Osteoblast (primary cell): ENCODE measurements at regions not wholly inside any gene's neighbourhood (a gene's known extent, or its start where the extent isn't known, plus 50 kb on each side); places are given as distances from the start of the nearest gene placed in this dataset.

Experiments
- DNase-seq: peaks from one replicate; pipeline ENCODE4 v3.0.0; 2011; ENCODE audit warnings: low spot score, mixed read lengths; ENCODE audit not compliant: insufficient read length; ENCODE audit errors: missing footprints
- H2AFZ ChIP-seq: 2 replicates; pipeline ENCODE4 v1.6.0; 2011; ENCODE audit warnings: mild to moderate bottlenecking, low read length
- H3K27ac ChIP-seq: 2 replicates; pipeline ENCODE4 v1.5.1; 2011; ENCODE audit warnings: mild to moderate bottlenecking, low read depth, low read length, moderate library complexity
- H3K27me3 ChIP-seq: 2 replicates; pipeline ENCODE4 v1.6.0; 2012; ENCODE audit warnings: mild to moderate bottlenecking, control low read depth, inconsistent platforms, low read length, moderate library complexity; ENCODE audit not compliant: insufficient read depth
- H3K36me3 ChIP-seq: 2 replicates; pipeline ENCODE4 v1.5.1; 2011; ENCODE audit warnings: mild to moderate bottlenecking, low read length, control low read depth, moderate library complexity; ENCODE audit not compliant: insufficient read depth
- H3K4me1 ChIP-seq: 2 replicates; pipeline ENCODE4 v1.5.1; 2011; ENCODE audit warnings: mild to moderate bottlenecking, low read length, control low read depth, moderate library complexity; ENCODE audit not compliant: insufficient read depth
- H3K4me2 ChIP-seq: 2 replicates; pipeline ENCODE4 v1.6.0; 2011; ENCODE audit warnings: mild to moderate bottlenecking, low read length; ENCODE audit not compliant: insufficient read depth
- H3K4me3 ChIP-seq: fragments of 200-600 bp; sonication (generic); 3 replicates; pipeline ENCODE4 v1.5.1; 2012; ENCODE audit warnings: mild to moderate bottlenecking, low read length, inconsistent platforms; ENCODE audit not compliant: insufficient read depth
- H3K79me2 ChIP-seq: 2 replicates; pipeline ENCODE4 v1.6.0; 2012; ENCODE audit warnings: mild to moderate bottlenecking, low read length, control low read depth, inconsistent platforms; ENCODE audit not compliant: insufficient read depth
- H3K9me3 ChIP-seq: 2 replicates; pipeline ENCODE4 v1.5.1; 2011; ENCODE audit warnings: low read depth, low read length, control low read depth
- H4K20me1 ChIP-seq: 2 replicates; pipeline ENCODE4 v1.6.0; 2012; ENCODE audit warnings: mild to moderate bottlenecking, low read length, control low read depth; ENCODE audit not compliant: insufficient read depth
- CTCF ChIP-seq: IDR thresholded peaks from 2 replicates; pipeline ENCODE4 v1.5.1; 2011; ENCODE audit warnings: mild to moderate bottlenecking, low read depth, low read length, moderate library complexity; ENCODE audit errors: extremely low read depth

GRCh38 chr2:167712275-167712674 is 535.1 kb downstream of the STK39 start:
- H3K4me2 ChIP-seq: no peak overlapping the region
- H4K20me1 ChIP-seq: no peaks in the 10 kb centered on the region
- H3K4me1 ChIP-seq: no peaks in the 10 kb centered on the region
- no peaks in the 10 kb centered on the region for H3K79me2 ChIP-seq
- no peak for TF ChIP-seq CTCF
- H3K9me3 ChIP-seq: no peaks in the 10 kb centered on the region
- no peak overlapping the region for H3K27ac ChIP-seq
- H3K27me3 ChIP-seq: no peaks in the 10 kb centered on the region
- no peak for DNase-seq
- H3K4me3 ChIP-seq: no peak overlapping the region
- no peak overlapping the region for H2AFZ ChIP-seq
- no peaks in the 10 kb centered on the region for H3K36me3 ChIP-seq

GRCh38 chr2:167708998-167709397 is 538.4 kb downstream of the STK39 start:
- Histone ChIP-seq H3K4me3 (no peak overlapping the region), H4K20me1 (no peaks in the 10 kb centered on the region), H3K27me3 (no peaks in the 10 kb centered on the region), H3K4me1 (no peaks in the 10 kb centered on the region), H3K4me2 (no peak overlapping the region), H3K27ac (no peak overlapping the region), H3K79me2 (no peaks in the 10 kb centered on the region), H3K36me3 (no peaks in the 10 kb centered on the region), H3K9me3 (no peaks in the 10 kb centered on the region), H2AFZ (no peak overlapping the region)
- TF ChIP-seq CTCF: no peak
- DNase-seq: no peak

GRCh38 chr2:167706800-167707199 is 540.6 kb downstream of the STK39 start:
- H3K4me2 ChIP-seq: no peak overlapping the region
- H3K9me3 ChIP-seq: no peaks in the 10 kb centered on the region
- H3K27ac ChIP-seq: no peak overlapping the region
- H3K79me2 ChIP-seq: no peaks in the 10 kb centered on the region
- no peaks in the 10 kb centered on the region for H3K4me1 ChIP-seq
- no peak overlapping the region for H2AFZ ChIP-seq
- no peaks in the 10 kb centered on the region for H3K36me3 ChIP-seq
- no peak overlapping the region for H3K4me3 ChIP-seq
- H4K20me1 ChIP-seq: no peaks in the 10 kb centered on the region
- no peaks in the 10 kb centered on the region for H3K27me3 ChIP-seq
- no peak for TF ChIP-seq CTCF
- no peak for DNase-seq

- H3K4me1 ChIP-seq: no peaks in the 10 kb centered on the region
- no peak for DNase-seq
- no peak for TF ChIP-seq CTCF
Observed at GRCh38 chr2:167703441-167703840, 544.0 kb downstream of the STK39 start.

More at GRCh38 chr2:167703441-167703840, 544.0 kb downstream of the STK39 start:
- Histone ChIP-seq H3K36me3 (no peaks in the 10 kb centered on the region), H3K27me3 (no peaks in the 10 kb centered on the region), H3K79me2 (no peaks in the 10 kb centered on the region), H3K9me3 (no peaks in the 10 kb centered on the region), H3K27ac (no peak overlapping the region), H4K20me1 (no peaks in the 10 kb centered on the region), H2AFZ (no peak overlapping the region), H3K4me3 (no peak overlapping the region), H3K4me2 (no peak overlapping the region)
